ENCODE measurements at regions not wholly inside any gene's neighbourhood (a gene's known extent, or its start where the extent isn't known, plus 50 kb on each side); places are given as distances from the start of the nearest gene placed in this dataset.

DNA sequence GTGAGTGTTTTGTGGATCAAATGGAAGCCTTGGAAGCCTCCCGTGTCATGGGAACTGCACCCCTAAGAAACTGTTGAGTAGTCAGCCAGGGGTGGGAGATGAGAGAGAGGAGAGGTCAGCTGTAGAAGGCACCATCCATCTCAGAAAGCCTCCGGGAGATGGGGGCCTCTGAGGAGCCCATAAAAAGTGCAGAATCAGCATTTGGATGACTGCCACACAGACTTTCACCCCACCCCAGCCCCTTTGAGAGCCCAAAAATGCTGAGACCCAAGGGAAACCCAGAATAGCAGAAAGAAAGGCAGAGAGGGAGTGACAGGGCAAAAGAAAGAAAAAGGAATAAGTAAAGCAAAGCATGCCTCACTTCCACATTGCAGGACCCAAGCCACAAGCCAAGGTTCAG is 443.1 kb upstream of the ZEB2 start:
- H3K4me3 ChIP-seq = no peak overlapping the region
- no peak overlapping the region for H3K27ac ChIP-seq
- H3K27me3 ChIP-seq = no peaks in the 10 kb centered on the region
- WGBS, 2 donors = 73 to 90% methylated on average over 2 of the region's 2 CpGs
- no peak for DNase-seq
- H3K4me1 ChIP-seq = no peaks in the 10 kb centered on the region
- intact Hi-C loops (cut with DNase I) = no loop called here
- H3K36me3 ChIP-seq = no peaks in the 10 kb centered on the region
- TF ChIP-seq POLR2A (IDR thresholded peaks at IDR 0.05) = no peak
- TF ChIP-seq, protein P1, sequence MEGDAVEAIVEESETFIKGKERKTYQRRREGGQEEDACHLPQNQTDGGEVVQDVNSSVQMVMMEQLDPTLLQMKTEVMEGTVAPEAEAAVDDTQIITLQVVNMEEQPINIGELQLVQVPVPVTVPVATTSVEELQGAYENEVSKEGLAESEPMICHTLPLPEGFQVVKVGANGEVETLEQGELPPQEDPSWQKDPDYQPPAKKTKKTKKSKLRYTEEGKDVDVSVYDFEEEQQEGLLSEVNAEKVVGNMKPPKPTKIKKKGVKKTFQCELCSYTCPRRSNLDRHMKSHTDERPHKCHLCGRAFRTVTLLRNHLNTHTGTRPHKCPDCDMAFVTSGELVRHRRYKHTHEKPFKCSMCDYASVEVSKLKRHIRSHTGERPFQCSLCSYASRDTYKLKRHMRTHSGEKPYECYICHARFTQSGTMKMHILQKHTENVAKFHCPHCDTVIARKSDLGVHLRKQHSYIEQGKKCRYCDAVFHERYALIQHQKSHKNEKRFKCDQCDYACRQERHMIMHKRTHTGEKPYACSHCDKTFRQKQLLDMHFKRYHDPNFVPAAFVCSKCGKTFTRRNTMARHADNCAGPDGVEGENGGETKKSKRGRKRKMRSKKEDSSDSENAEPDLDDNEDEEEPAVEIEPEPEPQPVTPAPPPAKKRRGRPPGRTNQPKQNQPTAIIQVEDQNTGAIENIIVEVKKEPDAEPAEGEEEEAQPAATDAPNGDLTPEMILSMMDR (IDR thresholded peaks at IDR 0.05) = no peak
- no peak for TF ChIP-seq POLR2AphosphoS5 (IDR thresholded peaks at IDR 0.05)
- TF ChIP-seq EP300 (IDR thresholded peaks at IDR 0.05) = no peak
- H3K9me3 ChIP-seq = peaks cover 0 to 2% (median 0%) of the 10 kb centered on the region in 4 donors

DNA sequence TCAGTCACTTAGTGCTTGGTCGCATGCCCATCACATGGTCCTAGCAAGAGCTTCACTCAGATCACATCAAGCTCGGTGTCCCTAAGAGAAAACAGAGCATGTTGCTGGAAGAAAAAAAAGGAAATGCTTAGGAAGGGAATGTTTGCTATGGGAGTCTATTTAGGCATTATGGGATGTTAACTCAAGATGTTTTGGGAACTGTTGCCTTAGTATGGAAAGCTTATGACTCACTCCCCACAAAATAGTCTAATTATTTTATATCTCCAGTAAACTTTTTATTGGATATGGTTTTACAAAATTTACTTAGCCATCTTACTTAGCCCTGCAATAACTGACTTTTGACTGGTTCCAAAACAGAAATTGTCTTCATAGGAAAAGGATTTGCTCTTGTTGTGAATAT is 439.5 kb upstream of the ZEB2 start:
- no peak for DNase-seq
- intact Hi-C loops (cut with DNase I) = no loop called here
- 78 to 88% methylated on average over 2 of the region's 2 CpGs for WGBS, 2 donors
- no peaks in the 10 kb centered on the region for H3K4me1 ChIP-seq
- H3K9me3 ChIP-seq = no peaks in the 10 kb centered on the region
- no peak overlapping the region for H3K4me3 ChIP-seq
- no peaks in the 10 kb centered on the region for H3K36me3 ChIP-seq
- TF ChIP-seq POLR2AphosphoS5 (IDR thresholded peaks at IDR 0.05) = no peak
- TF ChIP-seq EP300 (IDR thresholded peaks at IDR 0.05) = no peak
- TF ChIP-seq POLR2A (IDR thresholded peaks at IDR 0.05) = no peak
- TF ChIP-seq, protein P1 (IDR thresholded peaks at IDR 0.05) = no peak
- no peak overlapping the region for H3K27ac ChIP-seq
- no peaks in the 10 kb centered on the region for H3K27me3 ChIP-seq

DNA sequence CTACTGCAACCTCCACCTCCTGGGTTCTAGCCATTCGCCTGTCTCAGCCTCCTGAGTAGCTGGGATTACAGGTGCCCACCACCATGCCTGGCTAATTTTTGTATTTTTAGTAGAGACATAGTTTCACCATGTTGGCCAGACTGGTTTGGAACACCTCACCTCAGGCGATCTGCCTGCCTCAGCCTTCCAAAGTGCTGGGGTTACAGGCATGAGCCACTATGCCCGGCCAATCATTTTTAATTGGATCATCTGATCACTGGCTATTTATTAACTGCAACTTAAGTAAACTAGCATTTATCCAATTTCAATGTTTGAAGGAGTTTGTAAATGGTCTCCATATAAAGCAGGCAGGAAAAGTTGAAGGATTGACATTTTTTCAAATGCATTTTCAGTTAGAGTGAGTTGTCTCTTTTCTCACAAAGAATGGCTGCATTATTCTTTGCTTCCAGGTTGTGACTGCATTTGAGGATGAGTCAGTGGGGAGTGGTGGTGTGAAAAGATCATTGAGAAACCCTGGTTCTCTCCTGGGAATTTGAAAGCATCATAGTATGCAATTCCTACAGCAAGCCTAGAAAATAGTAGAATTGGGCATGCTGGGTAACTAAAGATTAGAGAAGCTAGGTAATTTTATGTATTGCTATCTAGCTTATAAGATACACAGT is 431.1 kb upstream of the ZEB2 start:
- WGBS, 2 donors = 88 to 94% methylated on average over 3 of the region's 3 CpGs
- no peaks in the 10 kb centered on the region for H3K36me3 ChIP-seq
- H3K27ac ChIP-seq = no peak overlapping the region
- no peak for TF ChIP-seq POLR2AphosphoS5 (IDR thresholded peaks at IDR 0.05)
- no peak for TF ChIP-seq EP300 (IDR thresholded peaks at IDR 0.05)
- no peak for TF ChIP-seq POLR2A (IDR thresholded peaks at IDR 0.05)
- TF ChIP-seq, protein P1 (IDR thresholded peaks at IDR 0.05) = no peak
- no peak for DNase-seq
- H3K4me3 ChIP-seq = no peak overlapping the region
- H3K4me1 ChIP-seq = no peaks in the 10 kb centered on the region
- H3K27me3 ChIP-seq = no peaks in the 10 kb centered on the region
- H3K9me3 ChIP-seq = no peaks in the 10 kb centered on the region
- intact Hi-C loops (cut with DNase I) = no loop called here

DNA sequence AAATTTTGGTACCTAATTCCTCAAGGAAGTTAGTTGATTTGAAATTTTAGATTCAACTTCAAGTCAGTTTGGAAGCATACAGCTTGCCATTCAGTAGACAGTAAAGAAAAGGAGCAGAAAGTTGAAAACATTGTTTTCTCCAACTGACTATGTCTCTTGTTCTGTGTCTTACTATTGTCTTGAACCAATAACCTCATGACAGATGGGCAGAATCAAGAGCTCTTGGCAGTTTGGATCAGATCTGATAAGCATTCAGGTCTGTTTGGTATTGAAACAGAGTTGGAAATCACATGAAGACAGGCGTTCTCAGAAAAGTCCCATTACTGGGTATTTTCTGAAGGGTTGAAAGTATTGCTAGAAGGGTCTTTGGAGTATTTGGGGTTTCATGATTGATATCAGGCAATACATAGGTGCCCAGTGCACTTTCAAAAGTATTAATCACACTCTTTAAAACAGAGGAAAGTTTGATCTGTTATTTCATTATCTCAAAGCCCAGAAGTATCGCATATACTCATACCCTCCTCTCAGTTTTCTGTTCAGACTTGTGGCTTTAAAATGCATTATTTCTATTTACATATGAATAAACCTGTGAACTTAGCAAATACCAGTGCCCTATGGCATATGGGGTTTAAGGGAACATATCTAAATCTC is 428.4 kb upstream of the ZEB2 start:
- DNase-seq = no peak
- intact Hi-C loops (cut with DNase I) = no loop called here
- Histone ChIP-seq H3K4me1 (peaks cover 0 to 13% (median 4%) of the 10 kb centered on the region in 4 donors), H3K36me3 (no peaks in the 10 kb centered on the region), H3K27me3 (no peaks in the 10 kb centered on the region), H3K4me3 (no peak overlapping the region), H3K9me3 (no peaks in the 10 kb centered on the region), H3K27ac (no peak overlapping the region)
- WGBS, 2 donors = 39 to 81% methylated on average over 2 of the region's 2 CpGs
- TF ChIP-seq, protein P1 (IDR thresholded peaks at IDR 0.05) = no peak
- TF ChIP-seq POLR2AphosphoS5 (IDR thresholded peaks at IDR 0.05) (no peak), POLR2A (IDR thresholded peaks at IDR 0.05) (no peak), EP300 (IDR thresholded peaks at IDR 0.05) (no peak)

All from sigmoid colon (tissue), 6 donors.